Epithelial cell of esophagus (primary cell): ENCODE measurements at regions not wholly inside any gene's neighbourhood (a gene's known extent, or its start where the extent isn't known, plus 50 kb on each side); places are given as distances from the start of the nearest gene placed in this dataset.

Source experiments
- DNase-seq: peaks from one replicate; pipeline ENCODE4 v3.0.0; 2010; ENCODE audit warnings: low read depth
- H3K4me3 ChIP-seq: 2 replicates; pipeline ENCODE4 v1.5.1; 2011; ENCODE audit warnings: mild to moderate bottlenecking, low read length, control low read depth
- TF ChIP-seq, protein P1 (sequence below): IDR thresholded peaks from 2 replicates; pipeline ENCODE4 v1.5.1; 2011; ENCODE audit warnings: low read depth, mild to moderate bottlenecking, low read length, control low read depth, inconsistent platforms; ENCODE audit not compliant: insufficient read depth; ENCODE audit errors: missing control alignments

GRCh38 chrX:87338510-87338909 lies 179.1 kb upstream of the KLHL4 start:
- peak; percentile 28 for DNase-seq
- no peak overlapping the region for H3K4me3 ChIP-seq
- TF ChIP-seq, protein P1, sequence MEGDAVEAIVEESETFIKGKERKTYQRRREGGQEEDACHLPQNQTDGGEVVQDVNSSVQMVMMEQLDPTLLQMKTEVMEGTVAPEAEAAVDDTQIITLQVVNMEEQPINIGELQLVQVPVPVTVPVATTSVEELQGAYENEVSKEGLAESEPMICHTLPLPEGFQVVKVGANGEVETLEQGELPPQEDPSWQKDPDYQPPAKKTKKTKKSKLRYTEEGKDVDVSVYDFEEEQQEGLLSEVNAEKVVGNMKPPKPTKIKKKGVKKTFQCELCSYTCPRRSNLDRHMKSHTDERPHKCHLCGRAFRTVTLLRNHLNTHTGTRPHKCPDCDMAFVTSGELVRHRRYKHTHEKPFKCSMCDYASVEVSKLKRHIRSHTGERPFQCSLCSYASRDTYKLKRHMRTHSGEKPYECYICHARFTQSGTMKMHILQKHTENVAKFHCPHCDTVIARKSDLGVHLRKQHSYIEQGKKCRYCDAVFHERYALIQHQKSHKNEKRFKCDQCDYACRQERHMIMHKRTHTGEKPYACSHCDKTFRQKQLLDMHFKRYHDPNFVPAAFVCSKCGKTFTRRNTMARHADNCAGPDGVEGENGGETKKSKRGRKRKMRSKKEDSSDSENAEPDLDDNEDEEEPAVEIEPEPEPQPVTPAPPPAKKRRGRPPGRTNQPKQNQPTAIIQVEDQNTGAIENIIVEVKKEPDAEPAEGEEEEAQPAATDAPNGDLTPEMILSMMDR, result peak; percentile 11

GRCh38 chrX:87370865-87371264 lies 146.7 kb upstream of the KLHL4 start:
- TF ChIP-seq, protein P1, result no peak
- H3K4me3 ChIP-seq, result no peak overlapping the region
- no peak for DNase-seq

DNA sequence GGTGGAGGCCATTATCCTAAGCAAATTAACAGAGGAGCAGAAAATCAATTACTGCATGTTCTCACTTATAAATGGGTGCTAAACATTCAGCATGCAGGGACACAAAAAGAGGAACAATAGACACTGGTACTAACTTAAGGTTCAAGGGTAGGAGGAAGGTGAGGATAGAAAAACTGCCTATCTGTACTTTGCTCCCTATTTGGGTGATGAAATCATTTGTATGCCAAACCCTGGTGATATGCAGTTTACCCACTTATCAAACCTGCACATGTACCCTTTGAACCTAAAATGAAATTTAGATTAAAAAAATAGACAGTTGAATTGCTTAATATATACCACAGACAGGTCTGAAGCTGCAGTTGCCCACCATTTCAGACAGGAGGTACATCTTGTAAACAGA lies 143.3 kb upstream of the KLHL4 start:
- DNase-seq, result no peak
- H3K4me3 ChIP-seq, result no peak overlapping the region
- TF ChIP-seq, protein P1, result no peak

DNA sequence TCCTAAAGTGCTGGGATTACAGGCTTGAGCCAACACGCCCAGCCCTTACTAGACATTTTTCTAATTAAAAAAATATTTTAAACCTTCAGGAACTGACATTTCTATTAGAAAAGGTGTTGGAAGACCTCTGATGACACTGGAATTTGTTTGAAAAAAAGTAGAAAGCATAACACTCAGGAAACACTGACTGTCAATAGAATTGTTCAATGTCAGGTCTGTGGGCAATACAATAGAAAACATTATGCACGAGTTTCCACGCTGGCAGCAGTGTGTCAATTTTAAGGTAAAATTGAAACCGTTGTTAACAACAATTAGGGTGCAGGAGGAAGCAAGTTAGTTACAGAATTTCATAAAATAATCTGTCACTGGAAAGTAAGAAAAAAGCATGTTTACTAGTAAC lies 140.7 kb upstream of the KLHL4 start:
- no peak overlapping the region for H3K4me3 ChIP-seq
- no peak for DNase-seq
- TF ChIP-seq, protein P1, result no peak

GRCh38 chrX:87388381-87388780 lies 129.2 kb upstream of the KLHL4 start:
- no peak for DNase-seq
- TF ChIP-seq, protein P1, result no peak
- H3K4me3 ChIP-seq, result no peak overlapping the region

DNA sequence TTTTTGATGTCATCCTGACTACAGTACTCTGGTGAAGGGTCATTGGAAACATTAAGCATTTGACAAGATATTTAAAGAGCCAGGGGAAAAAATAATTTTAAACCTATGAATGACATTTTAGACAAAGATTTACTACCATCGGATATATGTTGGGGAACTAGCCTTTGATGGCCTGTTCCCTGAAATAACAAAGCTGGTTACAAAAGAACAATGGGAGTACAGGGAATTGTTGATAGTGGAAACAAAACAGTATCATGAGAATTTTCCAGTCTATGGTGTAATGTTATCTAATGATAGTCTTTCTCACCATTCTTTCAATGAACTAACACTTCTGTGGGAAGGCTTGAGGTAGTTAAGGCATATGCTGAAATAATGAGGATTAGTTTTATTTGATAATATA lies 125.9 kb upstream of the KLHL4 start:
- no peak for DNase-seq
- TF ChIP-seq, protein P1, result no peak
- H3K4me3 ChIP-seq, result no peak overlapping the region

DNA sequence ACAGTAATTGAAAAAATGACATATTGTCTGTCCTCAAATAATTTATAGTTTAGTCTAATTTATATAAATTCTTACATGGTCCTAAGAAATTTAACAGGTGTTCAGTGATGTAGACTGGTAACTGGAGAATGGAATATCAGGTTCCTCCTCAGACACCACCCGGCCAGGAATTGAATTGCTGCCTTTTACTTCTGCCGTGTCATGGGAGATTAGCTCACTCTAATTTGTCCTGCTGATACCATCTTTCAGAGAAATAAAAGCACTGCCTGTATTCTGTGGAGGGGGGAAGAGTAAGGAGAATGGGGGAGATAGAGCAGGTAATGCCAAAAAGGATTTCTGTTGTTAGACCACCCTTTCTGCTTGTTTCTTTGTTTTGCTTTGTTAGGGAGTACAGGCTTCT lies 125.2 kb upstream of the KLHL4 start:
- no peak for DNase-seq
- H3K4me3 ChIP-seq, result no peak overlapping the region
- TF ChIP-seq, protein P1, result no peak
